Activated CD8-positive, alpha-beta memory T cell treated with anti-CD3 and anti-CD28 coated beads for 36 hours (primary cell): ENCODE measurements at regions not wholly inside any gene's neighbourhood (a gene's known extent, or its start where the extent isn't known, plus 50 kb on each side); places are given as distances from the start of the nearest gene placed in this dataset.

Experiments used
- CTCF ChIA-PET: fragments of 350-600 bp; sonication (Branson Sonifier 250); formaldehyde crosslinking; loops from one replicate; lab custom pipeline; 2021; ENCODE audit warnings: antibody characterized with exemption; lab: Charles Lee
- POLR2A ChIA-PET: fragments of 350-600 bp; sonication (Branson Sonifier 250); formaldehyde crosslinking; loops from one replicate; lab custom pipeline; 2021; ENCODE audit warnings: antibody characterized with exemption; lab: Charles Lee

DNA sequence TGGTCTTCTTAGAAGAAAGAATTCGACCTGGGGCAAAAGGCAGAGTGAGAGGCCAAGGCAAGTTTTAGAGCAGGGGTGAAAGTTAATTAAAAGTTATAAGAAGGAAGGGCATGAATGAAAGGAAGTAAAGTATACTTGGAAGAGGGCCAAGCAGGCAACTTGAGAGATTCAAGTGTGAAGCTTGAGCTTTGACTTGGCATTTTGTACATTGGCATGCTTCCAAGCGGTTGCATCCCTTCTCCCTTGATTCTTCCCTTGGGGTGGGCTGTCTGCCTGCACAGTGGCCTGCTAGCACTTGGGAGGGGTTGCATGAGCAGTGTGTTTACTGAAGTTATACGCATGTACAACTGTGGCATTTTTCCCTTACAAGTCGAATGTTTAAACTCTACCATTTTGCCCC is 74.8 kb upstream of the MGAT4C start:
- ChIA-PET POLR2A (no interaction called here), CTCF (no interaction called here)

DNA sequence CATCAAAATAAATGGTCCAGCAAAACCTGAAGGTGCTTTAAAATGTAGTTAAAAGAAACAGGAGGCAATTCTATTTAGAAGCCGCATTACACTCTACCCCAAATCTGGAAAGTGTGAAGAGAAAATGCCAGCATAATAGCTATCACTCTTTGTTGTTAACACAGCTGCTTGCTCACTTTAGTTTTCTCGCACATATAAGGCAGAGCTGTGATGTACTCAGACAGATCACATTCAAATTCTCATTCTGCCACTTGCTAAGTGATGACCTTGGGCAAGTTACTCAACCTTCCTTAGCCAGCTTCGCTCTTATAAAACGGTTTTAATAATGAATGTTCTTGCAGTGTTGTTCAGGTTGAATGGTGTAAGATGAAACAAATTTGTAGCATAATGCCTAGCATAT is 56.0 kb upstream of the MGAT4C start:
- CTCF ChIA-PET, result no interaction called here

More for the DNA sequence above, 56.0 kb upstream of the MGAT4C start:
- POLR2A ChIA-PET, result no interaction called here
